Muscle layer of duodenum (tissue), 2 donors: ENCODE measurements at regions not wholly inside any gene's neighbourhood (a gene's known extent, or its start where the extent isn't known, plus 50 kb on each side); places are given as distances from the start of the nearest gene placed in this dataset.
"Not testable (repeated sequence)": the region's sequence is repeated elsewhere in the genome, so short reads cannot be mapped to it uniquely, and the experiment has no call there.

Experiments
- H3K27ac ChIP-seq: one replicate; pipeline ENCODE4 v1.7.0; 2013; ENCODE audit warnings: mild to moderate bottlenecking, low read length
- H3K27me3 ChIP-seq: one replicate; pipeline ENCODE4 v1.7.0; 2013; ENCODE audit warnings: low read depth, mild to moderate bottlenecking, control low read depth, low read length
- H3K36me3 ChIP-seq, 2 donors: one replicate each; pipeline ENCODE4 v1.7.0; 2013; ENCODE audit warnings: low read length in 2 of 2, control low read depth in 1 of 2, mild to moderate bottlenecking in 1 of 2; ENCODE audit not compliant: insufficient read depth in 2 of 2, control insufficient read depth in 1 of 2
- H3K4me1 ChIP-seq, 2 donors: one replicate each; pipeline ENCODE4 v1.7.0; 2013; ENCODE audit warnings: low read length in 2 of 2, mild to moderate bottlenecking in 2 of 2, control low read depth in 1 of 2, moderate library complexity in 1 of 2; ENCODE audit not compliant: insufficient read depth in 2 of 2, control insufficient read depth in 1 of 2
- H3K4me3 ChIP-seq, 2 donors: one replicate each; pipeline ENCODE4 v1.7.0; 2013; ENCODE audit warnings: low read length in 2 of 2, low read depth in 1 of 2, mild to moderate bottlenecking in 1 of 2
- H3K9me3 ChIP-seq, 2 donors: one replicate each; pipeline ENCODE4 v1.7.0; 2013; ENCODE audit warnings: low read length in 2 of 2, control low read depth in 1 of 2, mild to moderate bottlenecking in 1 of 2; ENCODE audit not compliant: control insufficient read depth in 1 of 2
- donor health status: healthy.

DNA sequence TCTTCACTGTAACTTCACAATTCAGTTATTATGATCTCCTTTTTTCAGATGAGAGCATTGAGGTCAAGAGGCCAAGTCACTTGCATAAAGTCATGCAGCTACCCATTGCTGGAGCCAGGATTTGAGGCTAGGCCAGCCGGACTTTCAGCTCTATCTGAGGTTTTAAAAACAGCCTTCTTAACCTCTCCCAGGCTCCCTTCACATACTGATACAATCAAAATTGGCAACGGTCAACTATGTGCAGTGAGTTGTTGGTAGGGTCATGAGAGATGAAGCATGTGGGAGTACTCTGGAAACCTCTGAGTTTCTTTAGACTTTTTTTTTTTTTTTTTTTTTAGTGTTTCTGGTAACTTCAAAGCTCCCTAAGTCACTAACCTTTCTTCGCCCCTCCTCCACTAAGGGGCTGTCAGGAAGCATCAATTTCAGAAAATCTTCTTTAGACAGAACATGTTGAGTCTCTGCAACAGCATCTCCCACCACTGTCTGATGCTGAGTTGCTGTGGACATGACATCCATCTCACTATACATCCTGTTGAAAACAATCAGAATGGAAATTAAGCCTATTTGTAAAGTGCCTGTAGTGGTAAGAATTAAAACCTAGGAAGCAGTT lies 201.8 kb downstream of the SIPA1L2 start:
- peaks cover 0 to 8% of the 10 kb centered on the region in 2 donors for H3K4me1 ChIP-seq
- H3K27ac ChIP-seq: no peak overlapping the region
- no peaks in the 10 kb centered on the region for H3K27me3 ChIP-seq
- no peak overlapping the region for H3K4me3 ChIP-seq
- peaks cover 7 to 21% of the 10 kb centered on the region in 2 donors for H3K36me3 ChIP-seq
- H3K9me3 ChIP-seq: no peaks in the 10 kb centered on the region

DNA sequence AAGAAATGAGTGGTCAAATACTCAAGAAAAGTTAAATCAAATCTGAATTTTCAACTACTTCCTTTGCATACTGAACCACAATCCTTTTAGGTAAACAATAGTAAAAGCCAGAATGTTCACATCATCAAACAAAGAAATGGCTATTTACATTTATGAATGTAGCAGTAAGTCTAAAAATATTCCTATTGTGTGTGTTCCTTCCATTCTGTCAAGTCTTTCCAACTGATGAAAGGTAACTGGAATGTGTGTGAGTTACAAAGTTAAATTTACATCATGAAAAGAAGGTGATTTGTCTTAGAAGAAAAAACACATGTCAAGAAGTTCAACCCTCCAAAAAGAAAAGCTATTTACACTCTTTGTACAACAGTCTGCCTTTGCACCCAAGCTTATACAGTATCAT lies 203.1 kb downstream of the SIPA1L2 start:
- no peak overlapping the region for H3K27ac ChIP-seq
- H3K36me3 ChIP-seq: peaks cover 6 to 22% of the 10 kb centered on the region in 2 donors
- H3K9me3 ChIP-seq: no peaks in the 10 kb centered on the region
- H3K27me3 ChIP-seq: no peaks in the 10 kb centered on the region
- H3K4me1 ChIP-seq: peaks cover 0 to 8% of the 10 kb centered on the region in 2 donors
- H3K4me3 ChIP-seq: no peak overlapping the region

DNA sequence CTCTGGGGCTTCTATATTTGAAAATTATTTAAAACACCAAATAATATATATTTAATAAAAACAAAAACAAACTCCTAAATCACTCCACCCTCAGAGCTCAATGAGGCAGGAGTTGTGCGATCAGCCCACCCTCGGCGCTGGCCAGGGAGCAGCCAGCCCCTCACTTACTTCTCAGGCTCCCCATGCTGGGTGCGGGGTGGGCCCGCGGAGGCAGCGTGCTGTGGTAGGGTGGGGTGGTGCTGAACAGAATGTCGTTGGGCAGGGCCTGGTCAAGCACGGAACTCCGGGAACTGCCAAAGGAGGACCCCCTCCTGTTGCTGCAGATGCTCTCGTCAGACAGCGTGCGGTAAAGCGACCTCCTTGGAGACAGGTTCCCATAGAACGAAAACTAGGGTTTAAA lies 204.5 kb downstream of the SIPA1L2 start:
- Histone ChIP-seq H3K4me3 (no peak overlapping the region), H3K36me3 (peaks cover 0 to 23% of the 10 kb centered on the region in 2 donors), H3K27me3 (no peaks in the 10 kb centered on the region), H3K4me1 (peaks cover 0 to 4% of the 10 kb centered on the region in 2 donors), H3K9me3 (no peaks in the 10 kb centered on the region), H3K27ac (no peak overlapping the region)

DNA sequence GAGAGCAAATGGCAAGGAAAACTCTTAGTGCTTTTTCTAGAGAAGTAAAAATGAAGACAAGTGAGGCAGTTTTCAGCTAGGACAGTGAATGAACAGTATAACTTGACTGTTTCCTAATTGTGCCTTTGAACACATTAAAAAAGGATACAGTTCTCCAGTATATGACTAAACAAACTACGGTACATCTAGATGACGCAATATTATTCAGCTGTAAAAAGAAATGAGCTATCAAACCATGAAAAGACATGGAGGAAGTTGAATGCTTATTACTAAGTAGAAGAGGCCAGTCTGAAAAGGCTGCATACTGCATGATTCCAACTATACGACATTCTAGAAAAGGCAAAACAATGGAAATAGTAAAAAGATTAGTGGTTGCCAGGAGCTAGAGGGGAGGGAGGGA lies 206.3 kb downstream of the SIPA1L2 start:
- H3K36me3 ChIP-seq: peaks cover 6 to 28% of the 10 kb centered on the region in 2 donors
- no peak overlapping the region for H3K27ac ChIP-seq
- H3K4me1 ChIP-seq: no peaks in the 10 kb centered on the region
- H3K27me3 ChIP-seq: no peaks in the 10 kb centered on the region
- H3K9me3 ChIP-seq: no peaks in the 10 kb centered on the region
- no peak overlapping the region for H3K4me3 ChIP-seq

DNA sequence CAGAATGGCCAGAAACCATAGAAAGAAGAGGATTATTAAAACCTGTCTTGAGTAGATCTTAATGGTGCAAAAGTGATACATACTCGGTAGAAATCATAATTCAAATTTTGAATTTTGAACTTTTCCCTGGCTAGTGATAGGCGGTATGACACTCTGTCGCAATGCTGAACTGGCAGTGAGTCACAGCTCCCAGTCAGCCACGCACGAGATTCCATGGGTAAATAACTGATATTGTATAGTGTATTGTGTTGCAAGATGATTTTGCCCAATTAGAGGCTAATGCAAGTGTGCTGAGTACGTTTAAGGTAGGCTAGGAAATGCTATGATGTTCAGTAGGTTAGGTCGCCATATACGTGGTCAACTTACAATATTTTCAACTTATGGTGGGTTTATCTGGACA lies 207.0 kb downstream of the SIPA1L2 start:
- Histone ChIP-seq H3K27me3 (no peaks in the 10 kb centered on the region), H3K36me3 (peaks cover 6 to 32% of the 10 kb centered on the region in 2 donors), H3K27ac (no peak overlapping the region), H3K9me3 (no peaks in the 10 kb centered on the region), H3K4me3 (no peak overlapping the region), H3K4me1 (no peaks in the 10 kb centered on the region)

DNA sequence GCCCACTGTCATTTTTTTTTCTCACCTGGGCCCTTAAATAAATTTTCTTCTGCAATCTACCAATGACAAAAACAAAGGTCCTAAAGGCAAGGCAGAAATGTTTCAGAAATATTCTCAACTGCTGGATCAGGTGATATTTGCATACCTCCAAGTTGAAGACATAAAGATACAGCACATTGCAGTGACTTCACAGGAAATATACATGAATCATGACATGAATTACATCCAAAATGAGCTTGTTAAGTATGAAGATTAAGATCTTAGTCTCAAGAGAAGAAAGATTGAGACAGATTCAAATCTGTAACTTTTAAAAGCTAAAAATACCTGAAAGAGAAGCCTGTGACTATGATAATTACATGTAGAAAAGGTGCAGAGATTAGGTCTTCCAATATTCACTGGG lies 207.8 kb downstream of the SIPA1L2 start:
- Histone ChIP-seq H3K4me3 (no peak overlapping the region), H3K36me3 (peaks cover 12 to 35% of the 10 kb centered on the region in 2 donors), H3K27ac (no peak overlapping the region), H3K9me3 (no peaks in the 10 kb centered on the region), H3K27me3 (no peaks in the 10 kb centered on the region), H3K4me1 (no peaks in the 10 kb centered on the region)

DNA sequence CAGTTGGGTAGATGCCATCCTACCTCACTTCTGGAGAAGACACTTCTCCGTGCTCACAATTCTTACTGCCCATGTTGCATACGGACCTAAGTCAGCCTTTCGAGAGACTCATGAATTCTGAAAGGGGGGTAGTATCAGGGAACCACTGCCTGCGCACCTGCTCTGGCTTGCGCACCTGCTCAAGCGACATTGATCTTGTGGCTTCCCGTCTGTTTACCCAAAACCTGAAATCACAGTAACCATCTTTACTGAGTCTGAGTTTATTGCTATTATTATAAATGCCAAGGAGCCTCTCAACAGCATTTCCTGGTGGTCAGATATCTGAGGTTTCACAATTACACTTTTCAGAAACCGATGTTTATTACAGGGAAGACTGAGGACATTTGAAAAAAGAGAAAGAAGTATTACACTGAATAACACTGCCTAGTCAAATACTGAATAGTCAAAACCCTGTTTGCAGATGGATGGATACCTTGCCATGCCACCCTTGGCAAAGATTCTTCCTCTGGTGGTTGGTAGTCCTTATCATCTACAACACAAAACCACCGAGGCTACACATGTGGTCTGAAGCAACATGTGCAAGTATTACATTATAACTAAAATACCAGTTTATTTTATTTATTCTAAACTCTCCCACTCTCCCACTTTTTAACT lies 208.7 kb downstream of the SIPA1L2 start:
- Histone ChIP-seq H3K27ac (no peak overlapping the region), H3K4me1 (no peaks in the 10 kb centered on the region), H3K36me3 (peaks cover 14 to 35% of the 10 kb centered on the region in 2 donors), H3K4me3 (no peak overlapping the region), H3K27me3 (no peaks in the 10 kb centered on the region), H3K9me3 (no peaks in the 10 kb centered on the region)

DNA sequence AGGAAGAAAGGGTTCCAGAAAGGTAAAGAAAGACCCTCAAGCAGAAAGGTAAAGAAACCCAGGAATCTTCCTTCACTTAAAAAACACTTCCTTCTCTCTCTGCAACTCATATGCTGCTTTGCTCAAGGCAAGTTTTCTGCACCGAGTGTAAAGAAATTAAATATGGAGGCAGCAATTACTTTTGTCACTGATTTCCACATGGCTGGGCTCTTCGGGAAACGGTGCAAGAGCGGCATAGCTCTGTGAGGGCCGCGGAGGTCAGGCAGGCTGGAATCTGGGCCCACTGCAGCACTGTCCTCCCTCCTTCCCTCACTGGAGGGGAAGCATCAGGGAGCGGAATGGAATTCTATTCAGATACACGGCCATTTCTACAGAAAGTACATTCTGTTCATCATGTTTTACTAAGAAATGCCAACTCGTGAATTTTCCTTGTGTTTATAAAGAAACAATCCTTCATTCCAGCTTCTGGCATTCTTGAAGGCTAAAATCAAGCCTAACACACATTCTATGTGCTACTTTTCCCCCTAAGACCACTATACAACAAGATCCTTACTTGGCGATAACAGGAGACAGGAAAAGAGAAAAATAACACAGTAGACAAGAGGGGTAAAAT lies 212.2 kb downstream of the SIPA1L2 start:
- no peaks in the 10 kb centered on the region for H3K27me3 ChIP-seq
- no peaks in the 10 kb centered on the region for H3K9me3 ChIP-seq
- H3K4me1 ChIP-seq: no peaks in the 10 kb centered on the region
- no peak overlapping the region for H3K27ac ChIP-seq
- H3K36me3 ChIP-seq: peaks cover 36 to 52% of the 10 kb centered on the region in 2 donors
- no peak overlapping the region for H3K4me3 ChIP-seq

DNA sequence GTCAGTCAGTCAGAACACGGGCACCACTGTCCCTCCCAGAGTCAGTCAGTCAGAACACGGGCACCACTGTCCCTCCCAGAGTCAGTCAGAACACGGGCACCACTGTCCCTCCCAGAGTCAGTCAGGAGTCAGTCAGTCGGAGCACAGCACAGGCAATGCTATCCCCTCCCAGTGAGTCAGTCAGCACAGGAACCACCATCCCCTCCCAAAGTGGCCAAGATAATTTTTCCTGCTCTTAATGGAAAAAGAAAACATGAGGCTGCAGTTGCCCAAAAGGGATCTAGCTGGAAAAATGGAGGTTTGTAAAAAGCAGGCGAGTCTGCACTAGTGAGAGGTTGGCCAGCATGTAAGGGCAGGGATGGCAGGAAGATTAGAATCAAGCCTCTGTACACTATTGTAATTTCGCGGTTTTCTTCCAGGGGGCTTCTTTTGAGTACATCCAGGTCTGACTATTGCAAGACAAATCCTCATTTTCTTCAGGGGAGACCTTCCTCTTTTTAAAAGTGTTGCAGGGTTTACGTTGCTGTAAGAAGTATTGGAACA lies 213.8 kb downstream of the SIPA1L2 start:
- Histone ChIP-seq H3K27ac (no peak overlapping the region), H3K36me3 (peaks cover 38 to 41% of the 10 kb centered on the region in 2 donors), H3K4me3 (no peak overlapping the region), H3K4me1 (no peaks in the 10 kb centered on the region), H3K27me3 (no peaks in the 10 kb centered on the region), H3K9me3 (no peaks in the 10 kb centered on the region)

DNA sequence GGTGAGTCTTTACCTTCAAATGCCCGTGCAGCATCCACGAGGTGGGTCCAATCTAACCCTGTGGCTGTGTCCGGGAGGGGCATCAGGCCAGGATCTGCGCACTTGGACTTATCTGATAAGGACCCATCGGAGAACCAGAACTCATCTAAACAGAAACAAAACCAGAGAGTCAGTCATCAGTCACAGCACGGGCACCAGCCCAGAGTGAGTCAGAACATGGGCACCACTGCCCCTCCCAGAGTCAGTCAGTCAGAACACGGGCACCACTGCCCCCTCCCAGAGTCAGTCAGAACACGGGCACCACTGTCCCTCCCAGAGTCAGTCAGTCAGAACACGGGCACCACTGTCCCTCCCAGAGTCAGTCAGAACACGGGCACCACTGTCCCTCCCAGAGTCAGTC lies 214.5 kb downstream of the SIPA1L2 start:
- H3K27me3 ChIP-seq, H3K9me3 ChIP-seq, H3K4me1 ChIP-seq, H3K4me3 ChIP-seq, H3K27ac ChIP-seq: not testable (repeated sequence)
- peaks cover 37 to 44% of the 10 kb centered on the region in 2 donors for H3K36me3 ChIP-seq

DNA sequence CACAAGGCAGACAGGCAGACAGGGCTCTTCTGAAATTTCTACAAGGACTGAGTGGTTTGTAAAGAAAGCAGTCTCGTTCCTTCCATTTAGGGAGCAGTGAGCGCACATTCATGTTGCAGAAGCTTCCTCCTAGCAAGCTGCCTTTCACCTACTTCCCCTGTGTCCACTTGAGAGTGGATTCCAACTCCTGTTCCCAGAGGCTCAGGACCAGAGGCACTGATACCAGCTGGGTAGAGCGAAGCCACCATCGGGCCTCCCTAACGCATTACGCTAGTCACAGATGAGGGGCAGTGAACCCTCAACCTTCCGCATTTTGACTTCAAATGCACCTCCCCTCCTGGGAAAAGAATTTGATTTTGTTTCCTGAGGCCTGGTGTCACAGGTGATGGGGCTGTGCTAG lies 215.8 kb downstream of the SIPA1L2 start:
- H3K4me1 ChIP-seq: no peaks in the 10 kb centered on the region
- peaks cover 36 to 44% of the 10 kb centered on the region in 2 donors for H3K36me3 ChIP-seq
- peaks cover 0 to 6% of the 10 kb centered on the region in 2 donors for H3K9me3 ChIP-seq
- H3K27me3 ChIP-seq: no peaks in the 10 kb centered on the region
- H3K27ac ChIP-seq: no peak overlapping the region
- no peak overlapping the region for H3K4me3 ChIP-seq
